Calu3 (cell line): ENCODE measurements at regions not wholly inside any gene's neighbourhood (a gene's known extent, or its start where the extent isn't known, plus 50 kb on each side); places are given as distances from the start of the nearest gene placed in this dataset.

Experiments used
- BruUV-seq: library from RNA; stranded (reverse); fragments of 400-500 nt; replicated peaks from 2 replicates; lab custom pipeline; 2021; lab: Mats Ljungman, UMichigan
- CTCF ChIA-PET: fragments of 300-600 bp; sonication (Branson Sonifier 250); formaldehyde crosslinking; loops from one replicate; lab custom pipeline; 2022; ENCODE audit warnings: antibody characterized with exemption; lab: Charles Lee
- DNase-seq: peaks from one replicate; pipeline ENCODE4 v3.0.0; 2022
- H3K27ac Mint-ChIP-seq: one replicate; pipeline ENCODE4 v1.8.0; 2022; ENCODE audit warnings: mixed read lengths; ENCODE audit not compliant: unreplicated experiment
- H3K27me3 Mint-ChIP-seq: one replicate; pipeline ENCODE4 v1.8.0; 2022; ENCODE audit warnings: mixed read lengths; ENCODE audit not compliant: unreplicated experiment
- H3K36me3 Mint-ChIP-seq: one replicate; pipeline ENCODE4 v1.8.0; 2022; ENCODE audit warnings: mild to moderate bottlenecking, moderate library complexity, mixed read lengths; ENCODE audit not compliant: insufficient read depth, unreplicated experiment
- H3K4me1 Mint-ChIP-seq: one replicate; pipeline ENCODE4 v1.8.0; 2022; ENCODE audit warnings: mild to moderate bottlenecking, low read depth, mixed read lengths; ENCODE audit not compliant: unreplicated experiment
- H3K4me3 Mint-ChIP-seq: one replicate; pipeline ENCODE4 v1.8.0; 2022; ENCODE audit warnings: mild to moderate bottlenecking, low read depth, moderate library complexity, mixed read lengths; ENCODE audit not compliant: unreplicated experiment
- H3K9me3 Mint-ChIP-seq: one replicate; pipeline ENCODE4 v1.8.0; 2022; ENCODE audit warnings: low read depth, mixed read lengths; ENCODE audit not compliant: unreplicated experiment
- intact Hi-C: fragments of 100-400 bp; cut with micrococcal nuclease; formaldehyde crosslinking; loops from one replicate; pipeline ENCODE4 v1.10.0; 2022; ENCODE audit not compliant: unreplicated experiment
- TF ChIP-seq, protein P1 (sequence below): fragments of 200-600 bp; IDR thresholded peaks from one replicate; pipeline ENCODE4 v1.8.0; 2022; ENCODE audit warnings: antibody characterized with exemption; ENCODE audit not compliant: unreplicated experiment

DNA sequence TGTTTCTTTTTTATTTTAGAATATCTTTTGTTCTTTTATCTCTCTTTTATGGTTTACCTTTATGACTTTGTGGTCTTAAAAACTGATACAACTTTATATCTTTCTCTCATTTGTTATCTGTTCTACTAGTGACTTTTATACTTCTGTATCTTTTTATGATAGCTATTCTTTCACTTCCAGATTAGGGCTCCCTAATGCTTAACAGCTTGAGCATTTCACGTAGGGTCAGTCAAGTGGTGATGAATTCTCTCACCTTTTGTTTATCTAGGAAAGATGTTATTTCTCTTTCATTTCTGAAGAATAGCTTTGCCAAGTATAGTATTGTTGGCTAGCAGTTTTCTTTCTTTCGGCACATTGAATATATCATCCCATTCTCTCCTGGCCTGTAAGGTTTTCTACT lies 123.6 kb downstream of the NUDT12 start:
- DNase-seq: no peak
- Mint-ChIP-seq H3K9me3 (no peaks in the 10 kb centered on the region), H3K27ac (no peak overlapping the region), H3K4me1 (no peaks in the 10 kb centered on the region), H3K27me3 (no peaks in the 10 kb centered on the region), H3K36me3 (no peaks in the 10 kb centered on the region), H3K4me3 (no peak overlapping the region)
- CTCF ChIA-PET: interaction anchor here (0.6 kb wide), 1 partner anchor 32 kb away, joined by 5 read pairs; no protein-coding TSS in a partner anchor
- TF ChIP-seq, protein P1, sequence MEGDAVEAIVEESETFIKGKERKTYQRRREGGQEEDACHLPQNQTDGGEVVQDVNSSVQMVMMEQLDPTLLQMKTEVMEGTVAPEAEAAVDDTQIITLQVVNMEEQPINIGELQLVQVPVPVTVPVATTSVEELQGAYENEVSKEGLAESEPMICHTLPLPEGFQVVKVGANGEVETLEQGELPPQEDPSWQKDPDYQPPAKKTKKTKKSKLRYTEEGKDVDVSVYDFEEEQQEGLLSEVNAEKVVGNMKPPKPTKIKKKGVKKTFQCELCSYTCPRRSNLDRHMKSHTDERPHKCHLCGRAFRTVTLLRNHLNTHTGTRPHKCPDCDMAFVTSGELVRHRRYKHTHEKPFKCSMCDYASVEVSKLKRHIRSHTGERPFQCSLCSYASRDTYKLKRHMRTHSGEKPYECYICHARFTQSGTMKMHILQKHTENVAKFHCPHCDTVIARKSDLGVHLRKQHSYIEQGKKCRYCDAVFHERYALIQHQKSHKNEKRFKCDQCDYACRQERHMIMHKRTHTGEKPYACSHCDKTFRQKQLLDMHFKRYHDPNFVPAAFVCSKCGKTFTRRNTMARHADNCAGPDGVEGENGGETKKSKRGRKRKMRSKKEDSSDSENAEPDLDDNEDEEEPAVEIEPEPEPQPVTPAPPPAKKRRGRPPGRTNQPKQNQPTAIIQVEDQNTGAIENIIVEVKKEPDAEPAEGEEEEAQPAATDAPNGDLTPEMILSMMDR: no peak
- BruUV-seq: no TSS peak
- intact Hi-C loops: no loop called here

DNA sequence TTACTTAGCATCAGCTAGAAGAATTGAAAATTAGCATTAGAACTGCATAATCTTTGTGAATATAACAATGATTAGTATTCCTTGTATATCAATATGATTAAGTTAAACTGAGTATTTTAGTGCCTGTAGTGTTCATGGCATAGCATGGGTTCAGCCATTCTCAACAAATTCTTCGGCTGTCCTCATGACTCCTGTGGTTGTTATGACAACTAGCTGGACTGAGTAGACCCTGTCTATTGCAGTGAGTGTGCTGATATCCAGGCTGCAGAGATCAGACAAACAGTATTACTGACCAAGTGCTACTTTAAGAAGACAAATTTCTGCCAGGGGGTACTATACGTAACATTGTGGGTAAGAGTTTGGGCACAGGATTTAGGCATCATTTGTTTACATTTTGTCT lies 125.9 kb downstream of the NUDT12 start:
- H3K27ac Mint-ChIP-seq: no peak overlapping the region
- no peak for DNase-seq
- H3K4me1 Mint-ChIP-seq: no peaks in the 10 kb centered on the region
- BruUV-seq: no TSS peak
- CTCF ChIA-PET: no interaction called here
- H3K9me3 Mint-ChIP-seq: no peaks in the 10 kb centered on the region
- H3K27me3 Mint-ChIP-seq: no peaks in the 10 kb centered on the region
- TF ChIP-seq, protein P1: no peak
- H3K4me3 Mint-ChIP-seq: no peak overlapping the region
- no peaks in the 10 kb centered on the region for H3K36me3 Mint-ChIP-seq
- intact Hi-C loops: no loop called here

DNA sequence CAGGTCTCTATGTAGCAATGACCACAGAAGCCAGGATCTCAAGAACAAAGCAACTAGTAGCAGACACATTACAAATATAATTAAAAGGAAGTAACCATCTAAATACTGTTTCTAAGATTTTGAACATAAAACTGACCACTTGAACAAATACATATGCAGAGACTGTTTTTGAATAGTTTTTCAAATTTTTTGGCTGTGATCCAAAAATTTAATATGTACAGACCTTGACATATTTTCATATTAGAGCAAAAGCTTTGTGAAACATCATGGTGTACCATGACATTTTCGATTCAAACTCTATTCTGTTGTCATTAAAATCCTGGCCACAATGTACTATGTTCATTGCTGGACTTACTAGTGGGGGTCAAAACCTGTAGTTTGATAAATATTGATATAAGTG lies 126.5 kb downstream of the NUDT12 start:
- Mint-ChIP-seq H3K4me3 (no peak overlapping the region), H3K36me3 (no peaks in the 10 kb centered on the region), H3K4me1 (no peaks in the 10 kb centered on the region), H3K9me3 (no peaks in the 10 kb centered on the region), H3K27ac (no peak overlapping the region), H3K27me3 (no peaks in the 10 kb centered on the region)
- no peak for DNase-seq
- CTCF ChIA-PET: no interaction called here
- no TSS peak for BruUV-seq
- TF ChIP-seq, protein P1: no peak
- intact Hi-C loops: no loop called here

DNA sequence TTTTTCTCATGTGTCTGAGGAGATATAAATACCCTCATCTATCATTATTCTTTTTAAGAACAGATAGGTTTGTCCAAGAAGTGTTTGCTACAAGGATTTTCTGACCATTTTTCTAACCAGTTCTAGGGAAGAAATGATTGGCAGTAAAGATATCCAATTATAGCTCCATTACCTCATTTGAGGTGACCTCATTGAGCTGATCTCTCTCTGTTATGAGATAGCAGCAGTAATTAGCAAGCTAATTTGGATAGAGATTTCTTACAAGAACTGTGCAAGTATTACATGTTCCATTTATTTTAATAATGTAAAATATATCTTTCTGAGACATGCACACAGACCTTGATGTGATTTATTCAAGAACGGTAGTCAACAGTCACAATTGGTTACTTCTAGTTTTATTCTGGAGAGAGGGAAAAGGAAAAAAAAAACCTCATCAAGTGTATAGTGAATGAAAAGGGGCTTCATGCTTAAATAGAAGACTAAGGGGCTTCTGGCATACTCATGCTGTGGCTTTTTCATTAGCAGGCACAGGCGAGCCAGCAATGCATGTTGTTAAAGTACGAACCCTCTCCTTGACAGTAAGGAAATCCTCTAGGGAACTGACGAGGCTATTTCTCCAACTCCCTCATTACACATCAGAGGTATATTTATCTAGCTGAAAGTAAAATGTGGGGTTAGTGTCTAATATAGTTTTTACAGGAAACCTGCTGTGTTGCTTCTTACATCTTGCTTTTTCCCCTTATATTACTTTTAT lies 127.3 kb downstream of the NUDT12 start:
- Mint-ChIP-seq H3K27me3 (no peaks in the 10 kb centered on the region), H3K27ac (no peak overlapping the region), H3K9me3 (no peaks in the 10 kb centered on the region), H3K36me3 (no peaks in the 10 kb centered on the region), H3K4me3 (no peak overlapping the region), H3K4me1 (no peaks in the 10 kb centered on the region)
- TF ChIP-seq, protein P1: no peak
- CTCF ChIA-PET: interaction anchor here (0.7 kb wide), 1 partner anchor 708 kb away, joined by 3 read pairs; no protein-coding TSS in a partner anchor
- no peak for DNase-seq
- intact Hi-C loops: no loop called here
- no TSS peak for BruUV-seq
